ENCODE measurements at regions not wholly inside any gene's neighbourhood (a gene's known extent, or its start where the extent isn't known, plus 50 kb on each side); places are given as distances from the start of the nearest gene placed in this dataset.

- Histone ChIP-seq H3K4me3 (ENCODE audit: low read depth, low read length) (no peak overlapping the region), H3K9me3 (ENCODE audit: control insufficient read depth, insufficient read depth, low read depth, low read length) (no peaks in the 10 kb centered on the region), H3K27ac (ENCODE audit: extremely low read depth, low read depth, low read length) (no peak overlapping the region), H3K36me3 (ENCODE audit: control insufficient read depth in 2 of 2, insufficient read depth in 1 of 2, low read length in 2 of 2) (no peaks in the 10 kb centered on the region), H3K4me1 (ENCODE audit: control insufficient read depth, insufficient read depth, low read length) (no peaks in the 10 kb centered on the region)
- TF ChIP-seq ZBTB20 (tag by site-specific recombination; IDR thresholded peaks at IDR 0.05) (no peak), ZNF280D (tag by site-specific recombination; IDR thresholded peaks at IDR 0.05) (no peak), ZNF132 (tag by site-specific recombination; IDR thresholded peaks at IDR 0.05; ENCODE audit: borderline replicate concordance) (no peak), ZNF148 (tag by site-specific recombination; IDR thresholded peaks at IDR 0.05; ENCODE audit: borderline replicate concordance) (no peak), HOXD13 (CRISPR knock-in tag; IDR thresholded peaks at IDR 0.05; ENCODE audit: borderline replicate concordance) (no peak), ZNF48 (tag by site-specific recombination; IDR thresholded peaks at IDR 0.05) (no peak), ZNF146 (tag by site-specific recombination; IDR thresholded peaks at IDR 0.05) (no peak), ZNF416 (tag by site-specific recombination; IDR thresholded peaks at IDR 0.05) (no peak), WT1 (tag by site-specific recombination; IDR thresholded peaks at IDR 0.05) (no peak), ZBTB17 (tag by site-specific recombination; IDR thresholded peaks at IDR 0.05) (no peak), ZNF843 (tag by site-specific recombination; IDR thresholded peaks at IDR 0.05) (no peak), ZNF791 (tag by site-specific recombination; IDR thresholded peaks at IDR 0.05) (no peak), SALL2 (tag by site-specific recombination; IDR thresholded peaks at IDR 0.05; ENCODE audit: borderline replicate concordance) (no peak), ZNF560 (tag by site-specific recombination; IDR thresholded peaks at IDR 0.05; ENCODE audit: borderline replicate concordance) (no peak), ZNF394 (tag by site-specific recombination; IDR thresholded peaks at IDR 0.05; ENCODE audit: borderline replicate concordance) (no peak), TSHZ1 (tag by site-specific recombination; IDR thresholded peaks at IDR 0.05; ENCODE audit: borderline replicate concordance) (no peak), IKZF3 (tag by site-specific recombination; IDR thresholded peaks at IDR 0.05) (no peak), ZNF645 (tag by site-specific recombination; IDR thresholded peaks at IDR 0.05) (no peak)
- CTCF ChIA-PET: interaction anchor here (0.6 kb wide), 1 partner anchor 17 kb away, joined by 5 read pairs; no protein-coding TSS in a partner anchor
- POLR2A ChIA-PET: no interaction called here
These were observed 299.7 kb downstream of the ZEB1 start for GRCh38 chr10:31618541-31619291.

All from HEK293 (cell line).